Trophoblast cell (in vitro differentiated cells and primary cell): ENCODE measurements at regions not wholly inside any gene's neighbourhood (a gene's known extent, or its start where the extent isn't known, plus 50 kb on each side); places are given as distances from the start of the nearest gene placed in this dataset.
A peak's percentile ranks its signal among the peaks of the same experiment; 100 is the strongest.

Source experiments
- DNase-seq, 2 donors: peaks; one replicate each; pipeline ENCODE4 v3.0.0-alpha.2; 2016
- H2AFZ ChIP-seq: 2 replicates; pipeline ENCODE4 v1.6.1; 2013; ENCODE audit warnings: low read length, moderate library complexity, mild to moderate bottlenecking; ENCODE audit not compliant: insufficient read depth, poor library complexity
- H2AK5ac ChIP-seq: 2 replicates; pipeline ENCODE4 v1.6.1; 2013; ENCODE audit warnings: mild to moderate bottlenecking, low read length
- H2BK120ac ChIP-seq: 2 replicates; pipeline ENCODE4 v1.6.1; 2013; ENCODE audit warnings: low read length, mild to moderate bottlenecking, moderate library complexity; ENCODE audit not compliant: insufficient read depth, poor library complexity
- H2BK12ac ChIP-seq: 2 replicates; pipeline ENCODE4 v1.6.1; 2013; ENCODE audit warnings: mild to moderate bottlenecking, low read length, moderate library complexity
- H2BK5ac ChIP-seq: 2 replicates; pipeline ENCODE4 v1.6.1; 2013; ENCODE audit warnings: low read length, low read depth, moderate library complexity, mild to moderate bottlenecking; ENCODE audit not compliant: poor library complexity
- H3K14ac ChIP-seq: 2 replicates; pipeline ENCODE4 v1.6.1; 2013; ENCODE audit warnings: mild to moderate bottlenecking, low read length
- H3K18ac ChIP-seq: 2 replicates; pipeline ENCODE4 v1.6.1; 2013; ENCODE audit warnings: mild to moderate bottlenecking, low read length
- H3K23ac ChIP-seq: 2 replicates; pipeline ENCODE4 v1.6.1; 2013; ENCODE audit warnings: low read length
- H3K27ac ChIP-seq: 2 replicates; pipeline ENCODE4 v1.5.1; 2013; ENCODE audit warnings: low read depth, mild to moderate bottlenecking, inconsistent platforms, low read length, moderate library complexity
- H3K27me3 ChIP-seq: 2 replicates; pipeline ENCODE4 v1.6.1; 2013; ENCODE audit warnings: inconsistent platforms, mild to moderate bottlenecking, low read length, moderate library complexity; ENCODE audit not compliant: insufficient read depth
- H3K36me3 ChIP-seq, 2 experiments: 1 replicate in 1 of 2; 2 replicates in 1 of 2; pipeline ENCODE4 v1.6.1; 2013; ENCODE audit warnings: low read length in 2 of 2, mild to moderate bottlenecking in 2 of 2, moderate library complexity in 1 of 2; ENCODE audit not compliant: insufficient read depth in 2 of 2, control insufficient read depth in 1 of 2
- H3K4ac ChIP-seq: 2 replicates; pipeline ENCODE4 v1.6.1; 2013; ENCODE audit warnings: low read depth, mild to moderate bottlenecking, low read length, moderate library complexity
- H3K4me1 ChIP-seq, 2 experiments: 1 replicate in 1 of 2; 2 replicates in 1 of 2; pipeline ENCODE4 v1.6.1; 2013; ENCODE audit warnings: low read length in 2 of 2, mild to moderate bottlenecking in 2 of 2, moderate library complexity in 1 of 2; ENCODE audit not compliant: insufficient read depth in 2 of 2, control insufficient read depth in 1 of 2
- H3K4me2 ChIP-seq: 2 replicates; pipeline ENCODE4 v1.6.1; 2013; ENCODE audit warnings: inconsistent platforms, mild to moderate bottlenecking, low read length, moderate library complexity
- H3K4me3 ChIP-seq: 2 replicates; pipeline ENCODE4 v1.5.1; 2013; ENCODE audit warnings: mild to moderate bottlenecking, low read depth, low read length, inconsistent platforms
- H3K79me1 ChIP-seq: one replicate; pipeline ENCODE4 v1.6.1; 2013; ENCODE audit warnings: low read length
- H3K79me2 ChIP-seq: 2 replicates; pipeline ENCODE4 v1.6.1; 2013; ENCODE audit warnings: low read length, mild to moderate bottlenecking; ENCODE audit not compliant: control insufficient read depth, insufficient read depth, poor library complexity
- H3K9ac ChIP-seq: 2 replicates; pipeline ENCODE4 v1.6.1; 2013; ENCODE audit warnings: mild to moderate bottlenecking, low read length
- H3K9me3 ChIP-seq: 2 replicates; pipeline ENCODE4 v1.6.1; 2013; ENCODE audit warnings: low read depth, mild to moderate bottlenecking, control low read depth, inconsistent platforms, low read length; ENCODE audit not compliant: insufficient read depth
- H4K12ac ChIP-seq: 2 replicates; pipeline ENCODE4 v1.6.1; 2013; ENCODE audit warnings: low read depth, mild to moderate bottlenecking, low read length, moderate library complexity
- H4K8ac ChIP-seq: 2 replicates; pipeline ENCODE4 v1.6.1; 2013; ENCODE audit warnings: low read depth, mild to moderate bottlenecking, low read length, moderate library complexity
- H4K91ac ChIP-seq: one replicate; pipeline ENCODE4 v1.6.1; 2013; ENCODE audit warnings: low read depth, mild to moderate bottlenecking, low read length, moderate library complexity
- WGBS: extraction: QIAGEN DNeasy Blood & Tissue Kit; methylation state at CpG from one replicate; pipeline ENCODE4 v1.1.7; 2013; ENCODE audit warnings: missing lambda C conversion rate; ENCODE audit not compliant: insufficient read length, insufficient coverage; ENCODE audit errors: extremely low coverage; 5-methylcytosine and 5-hydroxymethylcytosine counted together

- Histone ChIP-seq H3K4me1 (no peaks in the 10 kb centered on the region), H4K12ac (no peak overlapping the region), H3K79me2 (no peaks in the 10 kb centered on the region), H3K4ac (no peak overlapping the region), H2AFZ (no peak overlapping the region), H3K27ac (no peak overlapping the region), H3K9ac (no peak overlapping the region), H3K18ac (no peak overlapping the region), H2BK5ac (no peak overlapping the region), H2BK12ac (no peak overlapping the region), H2AK5ac (no peak overlapping the region), H3K79me1 (no peaks in the 10 kb centered on the region), H3K4me3 (no peak overlapping the region), H4K91ac (no peak overlapping the region), H3K23ac (no peak overlapping the region), H4K8ac (no peak overlapping the region), H3K36me3 (no peaks in the 10 kb centered on the region), H3K27me3 (no peaks in the 10 kb centered on the region), H2BK120ac (no peak overlapping the region), H3K4me2 (no peak overlapping the region), H3K9me3 (no peaks in the 10 kb centered on the region), H3K14ac (no peak overlapping the region)
- peak; percentile 4 to 28 for DNase-seq
- no CpG with 5 or more reads among the region's 3 CpGs for WGBS
Observed at GRCh38 chr2:180743401-180743800, 237.0 kb upstream of the UBE2E3 start.

GRCh38 chr2:180742801-180743200, 237.6 kb upstream of the UBE2E3 start:
- Histone ChIP-seq H3K14ac (no peak overlapping the region), H3K23ac (no peak overlapping the region), H2AFZ (no peak overlapping the region), H2BK120ac (no peak overlapping the region), H3K4me2 (no peak overlapping the region), H2AK5ac (no peak overlapping the region), H2BK5ac (no peak overlapping the region), H4K12ac (no peak overlapping the region), H3K9me3 (no peaks in the 10 kb centered on the region), H3K4me1 (no peaks in the 10 kb centered on the region), H3K36me3 (no peaks in the 10 kb centered on the region), H3K18ac (no peak overlapping the region), H3K9ac (no peak overlapping the region), H3K4ac (no peak overlapping the region), H4K8ac (no peak overlapping the region), H3K79me2 (no peaks in the 10 kb centered on the region), H3K79me1 (no peaks in the 10 kb centered on the region), H4K91ac (no peak overlapping the region), H3K27ac (no peak overlapping the region), H3K27me3 (no peaks in the 10 kb centered on the region), H3K4me3 (no peak overlapping the region), H2BK12ac (no peak overlapping the region)
- WGBS, result 100% methylated on average over 1 of the region's 4 CpGs
- no peak for DNase-seq

GRCh38 chr2:180739070-180739469, 241.3 kb upstream of the UBE2E3 start:
- no peaks in the 10 kb centered on the region for H3K27me3 ChIP-seq
- no peak overlapping the region for H2BK5ac ChIP-seq
- no peaks in the 10 kb centered on the region for H3K4me1 ChIP-seq
- no peaks in the 10 kb centered on the region for H3K9me3 ChIP-seq
- no peak overlapping the region for H3K27ac ChIP-seq
- H4K8ac ChIP-seq, result no peak overlapping the region
- H3K18ac ChIP-seq, result no peak overlapping the region
- H3K23ac ChIP-seq, result no peak overlapping the region
- no peak overlapping the region for H2AK5ac ChIP-seq
- H2BK12ac ChIP-seq, result no peak overlapping the region
- no peak overlapping the region for H4K91ac ChIP-seq
- no peaks in the 10 kb centered on the region for H3K36me3 ChIP-seq
- no peak overlapping the region for H3K14ac ChIP-seq
- no CpG with 5 or more reads among the region's 1 CpG for WGBS
- no peaks in the 10 kb centered on the region for H3K79me2 ChIP-seq
- no peaks in the 10 kb centered on the region for H3K79me1 ChIP-seq
- H2AFZ ChIP-seq, result no peak overlapping the region
- H3K4me2 ChIP-seq, result no peak overlapping the region
- H3K4ac ChIP-seq, result no peak overlapping the region
- H3K9ac ChIP-seq, result no peak overlapping the region
- H4K12ac ChIP-seq, result no peak overlapping the region
- peak in 1 of 2 donors; percentile 45 for DNase-seq
- H3K4me3 ChIP-seq, result no peak overlapping the region
- no peak overlapping the region for H2BK120ac ChIP-seq

- H3K27me3 ChIP-seq, result no peaks in the 10 kb centered on the region
- H2BK120ac ChIP-seq, result no peak overlapping the region
- no peak overlapping the region for H2AK5ac ChIP-seq
- no peaks in the 10 kb centered on the region for H3K79me1 ChIP-seq
- WGBS, result no CpG with 5 or more reads among the region's 2 CpGs
- no peak overlapping the region for H2BK12ac ChIP-seq
- no peak overlapping the region for H4K8ac ChIP-seq
- H3K23ac ChIP-seq, result no peak overlapping the region
- H3K4me3 ChIP-seq, result no peak overlapping the region
- no peaks in the 10 kb centered on the region for H3K36me3 ChIP-seq
- no peak overlapping the region for H2AFZ ChIP-seq
- no peak overlapping the region for H2BK5ac ChIP-seq
- no peak overlapping the region for H3K9ac ChIP-seq
- H3K14ac ChIP-seq, result no peak overlapping the region
- H3K4me1 ChIP-seq, result no peaks in the 10 kb centered on the region
- H3K27ac ChIP-seq, result no peak overlapping the region
- no peaks in the 10 kb centered on the region for H3K79me2 ChIP-seq
- H3K4me2 ChIP-seq, result no peak overlapping the region
- no peak overlapping the region for H3K18ac ChIP-seq
- H3K4ac ChIP-seq, result no peak overlapping the region
- DNase-seq, result no peak
- H3K9me3 ChIP-seq, result no peaks in the 10 kb centered on the region
- H4K12ac ChIP-seq, result no peak overlapping the region
- H4K91ac ChIP-seq, result no peak overlapping the region
Observed at GRCh38 chr2:180735799-180736198, 244.6 kb upstream of the UBE2E3 start.
